WTC11 (cell line): ENCODE measurements at regions not wholly inside any gene's neighbourhood (a gene's known extent, or its start where the extent isn't known, plus 50 kb on each side); places are given as distances from the start of the nearest gene placed in this dataset.
"Not testable (repeated sequence)": the region's sequence is repeated elsewhere in the genome, so short reads cannot be mapped to it uniquely, and the experiment has no call there.

Experiments
- ATAC-seq: fragments of 200-7000 bp; cut with Tn5 transposase; 2 replicates; pipeline ENCODE4 v1.10.0; 2021; ENCODE audit warnings: mild to moderate bottlenecking, moderate library complexity
- CTCF ChIA-PET: fragments of 300-600 bp; sonication (Branson Sonifier 250); formaldehyde crosslinking; loops from one replicate; lab custom pipeline; 2021; ENCODE audit warnings: antibody characterized with exemption; lab: Charles Lee
- POLR2A ChIA-PET: fragments of 350-600 bp; sonication (Branson Sonifier 250); formaldehyde crosslinking; loops from one replicate; lab custom pipeline; 2021; ENCODE audit warnings: antibody characterized with exemption; lab: Charles Lee
- DNase-seq: peaks from one replicate; pipeline ENCODE4 v3.0.0; 2021; ENCODE audit warnings: low spot score
- H3K27ac Mint-ChIP-seq: 2 replicates; pipeline ENCODE4 v1.8.0; 2021; ENCODE audit warnings: mixed read lengths
- H3K27me3 Mint-ChIP-seq: 2 replicates; pipeline ENCODE4 v1.8.0; 2021; ENCODE audit warnings: low read depth, mild to moderate bottlenecking, moderate library complexity, mixed read lengths
- H3K36me3 Mint-ChIP-seq: 2 replicates; pipeline ENCODE4 v1.8.0; 2021; ENCODE audit warnings: mixed read lengths
- H3K4me1 Mint-ChIP-seq: 2 replicates; pipeline ENCODE4 v1.8.0; 2022; ENCODE audit warnings: mixed read lengths
- H3K4me3 Mint-ChIP-seq: 2 replicates; pipeline ENCODE4 v1.8.0; 2021; ENCODE audit warnings: mild to moderate bottlenecking, moderate library complexity, mixed read lengths
- H3K9me3 Mint-ChIP-seq: 2 replicates; pipeline ENCODE4 v1.8.0; 2021; ENCODE audit warnings: mixed read lengths
- ATF6 ChIP-seq: sonication (generic); formaldehyde crosslinking; IDR thresholded peaks from 2 replicates; pipeline ENCODE4 v1.8.1; 2023; ENCODE audit warnings: mild to moderate bottlenecking, missing genetic modification reagents
- CBFB ChIP-seq: sonication (generic); formaldehyde crosslinking; IDR thresholded peaks from 2 replicates; pipeline ENCODE4 v1.8.1; 2022; ENCODE audit warnings: mild to moderate bottlenecking, low read depth, missing genetic modification reagents
- CREM ChIP-seq: sonication (generic); formaldehyde crosslinking; IDR thresholded peaks from 2 replicates; pipeline ENCODE4 v1.8.1; 2022; ENCODE audit warnings: mild to moderate bottlenecking, missing genetic modification reagents, moderate library complexity
- MXD4 ChIP-seq: fragments of 250-450 bp; sonication (Bioruptor Pico); IDR thresholded peaks from 2 replicates; pipeline ENCODE4 v1.8.0; 2021; ENCODE audit warnings: mild to moderate bottlenecking, moderate library complexity, borderline replicate concordance
- NR1H2 ChIP-seq: sonication (generic); formaldehyde crosslinking; IDR thresholded peaks from 2 replicates; pipeline ENCODE4 v1.9.0; 2021; ENCODE audit warnings: mild to moderate bottlenecking, moderate library complexity, missing genetic modification reagents
- PRDM15 ChIP-seq: sonication (generic); formaldehyde crosslinking; IDR thresholded peaks from 2 replicates; pipeline ENCODE4 v1.8.0; 2022; ENCODE audit warnings: missing genetic modification reagents
- RELA ChIP-seq: sonication (generic); formaldehyde crosslinking; IDR thresholded peaks from 2 replicates; pipeline ENCODE4 v1.8.1; 2022; ENCODE audit warnings: missing genetic modification reagents, mild to moderate bottlenecking, borderline replicate concordance
- USF1 ChIP-seq: sonication (generic); formaldehyde crosslinking; IDR thresholded peaks from 2 replicates; pipeline ENCODE4 v1.8.0; 2022; ENCODE audit warnings: mild to moderate bottlenecking, missing genetic modification reagents
- ZNF416 ChIP-seq: fragments of 250-450 bp; sonication (Bioruptor Pico); IDR thresholded peaks from 2 replicates; pipeline ENCODE4 v1.9.0; 2021; ENCODE audit warnings: mild to moderate bottlenecking, inconsistent platforms
- TF ChIP-seq, protein P1 (sequence below): sonication (generic); formaldehyde crosslinking; IDR thresholded peaks from 2 replicates; pipeline ENCODE4 v1.8.0; 2023; ENCODE audit warnings: missing genetic modification reagents
- TF ChIP-seq, protein P2 (sequence below): sonication (generic); formaldehyde crosslinking; IDR thresholded peaks from 2 replicates; pipeline ENCODE4 v1.8.0; 2022; ENCODE audit warnings: mild to moderate bottlenecking, missing genetic modification reagents

DNA sequence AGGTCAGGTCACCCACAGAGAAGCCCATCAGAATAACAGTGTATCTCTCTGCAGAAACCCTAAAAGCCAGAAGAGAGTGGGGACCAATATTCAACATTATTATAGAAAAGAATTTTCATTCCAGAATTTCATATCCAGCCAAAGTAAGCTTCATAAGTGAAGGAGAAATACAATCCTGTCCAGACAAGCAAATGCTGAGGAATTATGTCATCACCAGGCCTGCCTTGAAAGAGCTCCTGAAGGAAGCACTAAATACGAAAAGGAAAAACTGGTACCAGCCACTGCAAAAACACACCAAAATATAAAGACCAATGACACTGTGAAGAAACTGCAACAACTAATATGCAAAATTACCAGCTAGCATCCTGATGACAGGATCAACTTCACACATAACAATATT is 260.0 kb upstream of the KYNU start (continued):
- TF ChIP-seq ATF6 (CRISPR knock-in tag) (no peak), RELA (CRISPR knock-in tag) (no peak), ZNF416 (no peak), MXD4 (CRISPR knock-in tag) (no peak)
- TF ChIP-seq, protein P1, sequence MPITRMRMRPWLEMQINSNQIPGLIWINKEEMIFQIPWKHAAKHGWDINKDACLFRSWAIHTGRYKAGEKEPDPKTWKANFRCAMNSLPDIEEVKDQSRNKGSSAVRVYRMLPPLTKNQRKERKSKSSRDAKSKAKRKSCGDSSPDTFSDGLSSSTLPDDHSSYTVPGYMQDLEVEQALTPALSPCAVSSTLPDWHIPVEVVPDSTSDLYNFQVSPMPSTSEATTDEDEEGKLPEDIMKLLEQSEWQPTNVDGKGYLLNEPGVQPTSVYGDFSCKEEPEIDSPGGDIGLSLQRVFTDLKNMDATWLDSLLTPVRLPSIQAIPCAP (CRISPR knock-in tag): no peak

- H3K36me3 Mint-ChIP-seq: no peaks in the 10 kb centered on the region
- ATAC-seq (no peak), DNase-seq (no peak)
- CTCF ChIA-PET: no interaction called here
- no peak for TF ChIP-seq ZNF416
- no peak for TF ChIP-seq CREM
- TF ChIP-seq, protein P2, sequence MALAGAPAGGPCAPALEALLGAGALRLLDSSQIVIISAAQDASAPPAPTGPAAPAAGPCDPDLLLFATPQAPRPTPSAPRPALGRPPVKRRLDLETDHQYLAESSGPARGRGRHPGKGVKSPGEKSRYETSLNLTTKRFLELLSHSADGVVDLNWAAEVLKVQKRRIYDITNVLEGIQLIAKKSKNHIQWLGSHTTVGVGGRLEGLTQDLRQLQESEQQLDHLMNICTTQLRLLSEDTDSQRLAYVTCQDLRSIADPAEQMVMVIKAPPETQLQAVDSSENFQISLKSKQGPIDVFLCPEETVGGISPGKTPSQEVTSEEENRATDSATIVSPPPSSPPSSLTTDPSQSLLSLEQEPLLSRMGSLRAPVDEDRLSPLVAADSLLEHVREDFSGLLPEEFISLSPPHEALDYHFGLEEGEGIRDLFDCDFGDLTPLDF (CRISPR knock-in tag): no peak
- no peak for TF ChIP-seq CBFB (CRISPR knock-in tag)
- no peaks in the 10 kb centered on the region for H3K9me3 Mint-ChIP-seq
- peaks cover 14% of the 10 kb centered on the region for H3K4me1 Mint-ChIP-seq
- H3K27me3 Mint-ChIP-seq: no peaks in the 10 kb centered on the region
- H3K27ac Mint-ChIP-seq: no peak overlapping the region
- no peak overlapping the region for H3K4me3 Mint-ChIP-seq
- POLR2A ChIA-PET: interaction anchor here (0.6 kb wide), 1 partner anchor 752 kb away, joined by 6 read pairs; no protein-coding TSS in a partner anchor
Measured at GRCh38 chr2:142615876-142616275, 261.6 kb upstream of the KYNU start.

- H3K9me3 Mint-ChIP-seq, ATAC-seq, H3K36me3 Mint-ChIP-seq, CTCF ChIA-PET, POLR2A ChIA-PET, H3K27me3 Mint-ChIP-seq: not testable (repeated sequence)
- H3K27ac Mint-ChIP-seq: peak overlapping the region; percentile 41; the same call in 1 of the 2 replicates
- H3K4me1 Mint-ChIP-seq: peaks cover 14% of the 10 kb centered on the region
- peak overlapping the region; percentile 43 for H3K4me3 Mint-ChIP-seq
- peak; percentile 13 for DNase-seq
Measured at GRCh38 chr2:142613193-142613592, 264.3 kb upstream of the KYNU start.

GRCh38 chr2:142605421-142605820 is 272.0 kb upstream of the KYNU start:
- Mint-ChIP-seq H3K27ac (no peak overlapping the region), H3K4me1 (no peaks in the 10 kb centered on the region), H3K4me3 (no peak overlapping the region), H3K9me3 (0 out of 2 replicates have a peak, but pooled peaks cover 3% of the 10 kb centered on the region), H3K36me3 (no peaks in the 10 kb centered on the region), H3K27me3 (no peaks in the 10 kb centered on the region)
- ChIA-PET CTCF (no interaction called here), POLR2A (no interaction called here)
- ATAC-seq (no peak), DNase-seq (no peak)
- TF ChIP-seq USF1 (CRISPR knock-in tag) (no peak), ZNF416 (no peak), NR1H2 (CRISPR knock-in tag) (no peak), PRDM15 (CRISPR knock-in tag) (no peak)
